NB4 (cell line): ENCODE measurements at regions not wholly inside any gene's neighbourhood (a gene's known extent, or its start where the extent isn't known, plus 50 kb on each side); places are given as distances from the start of the nearest gene placed in this dataset.

Experiments
- DNase-seq: peaks from one replicate; pipeline ENCODE4 v3.0.0; 2010; ENCODE audit warnings: low read depth
- H3K4me3 ChIP-seq: one replicate; pipeline ENCODE4 v1.5.1; 2011; ENCODE audit warnings: mild to moderate bottlenecking, low read depth, low read length, moderate library complexity
- MAX ChIP-seq: IDR thresholded peaks from 2 replicates; pipeline ENCODE4 v1.6.1; 2011; ENCODE audit warnings: low read depth, low read length
- MYC ChIP-seq: IDR thresholded peaks from 2 replicates; pipeline ENCODE4 v1.6.1; 2011; ENCODE audit warnings: low read depth, low read length
- POLR2A ChIP-seq: IDR thresholded peaks from 2 replicates; pipeline ENCODE4 v1.6.1; 2011; ENCODE audit warnings: mild to moderate bottlenecking; ENCODE audit not compliant: insufficient read length; ENCODE audit errors: extremely low read depth
- TF ChIP-seq, protein P1 (sequence below): IDR thresholded peaks from one replicate; pipeline ENCODE4 v1.5.1; 2012; ENCODE audit warnings: low read depth, low read length

GRCh38 chr12:13474381-13474780 is 277.9 kb downstream of the EMP1 start:
- H3K4me3 ChIP-seq = no peak overlapping the region
- DNase-seq = no peak
- TF ChIP-seq, protein P1, sequence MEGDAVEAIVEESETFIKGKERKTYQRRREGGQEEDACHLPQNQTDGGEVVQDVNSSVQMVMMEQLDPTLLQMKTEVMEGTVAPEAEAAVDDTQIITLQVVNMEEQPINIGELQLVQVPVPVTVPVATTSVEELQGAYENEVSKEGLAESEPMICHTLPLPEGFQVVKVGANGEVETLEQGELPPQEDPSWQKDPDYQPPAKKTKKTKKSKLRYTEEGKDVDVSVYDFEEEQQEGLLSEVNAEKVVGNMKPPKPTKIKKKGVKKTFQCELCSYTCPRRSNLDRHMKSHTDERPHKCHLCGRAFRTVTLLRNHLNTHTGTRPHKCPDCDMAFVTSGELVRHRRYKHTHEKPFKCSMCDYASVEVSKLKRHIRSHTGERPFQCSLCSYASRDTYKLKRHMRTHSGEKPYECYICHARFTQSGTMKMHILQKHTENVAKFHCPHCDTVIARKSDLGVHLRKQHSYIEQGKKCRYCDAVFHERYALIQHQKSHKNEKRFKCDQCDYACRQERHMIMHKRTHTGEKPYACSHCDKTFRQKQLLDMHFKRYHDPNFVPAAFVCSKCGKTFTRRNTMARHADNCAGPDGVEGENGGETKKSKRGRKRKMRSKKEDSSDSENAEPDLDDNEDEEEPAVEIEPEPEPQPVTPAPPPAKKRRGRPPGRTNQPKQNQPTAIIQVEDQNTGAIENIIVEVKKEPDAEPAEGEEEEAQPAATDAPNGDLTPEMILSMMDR = no peak

GRCh38 chr12:13472690-13473089 is 276.2 kb downstream of the EMP1 start:
- H3K4me3 ChIP-seq = no peak overlapping the region
- TF ChIP-seq, protein P1 = no peak
- no peak for TF ChIP-seq MYC
- peak; percentile 4 for DNase-seq

DNA sequence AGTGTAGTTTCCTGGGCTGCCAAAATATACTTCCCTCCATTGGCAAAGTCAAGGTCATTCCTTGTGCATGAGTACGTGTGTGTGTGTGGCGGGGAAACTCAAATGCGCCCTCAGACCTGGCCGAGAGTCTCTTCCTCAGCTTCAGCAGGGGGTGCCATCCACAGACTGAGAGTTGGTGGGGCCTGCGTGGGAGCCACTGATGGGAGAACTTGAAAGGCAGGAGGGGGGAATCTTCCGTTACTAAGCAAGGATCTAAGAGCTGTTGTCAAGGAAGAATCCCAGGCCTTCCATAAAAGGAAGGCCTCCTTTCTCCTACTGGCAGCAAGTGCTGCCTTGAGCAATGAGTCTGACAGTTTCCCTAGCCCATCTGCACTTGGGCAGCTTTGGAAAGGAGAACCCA is 274.9 kb downstream of the EMP1 start:
- DNase-seq = no peak
- H3K4me3 ChIP-seq = no peak overlapping the region
- no peak for TF ChIP-seq MYC
- TF ChIP-seq MAX = no peak

DNA sequence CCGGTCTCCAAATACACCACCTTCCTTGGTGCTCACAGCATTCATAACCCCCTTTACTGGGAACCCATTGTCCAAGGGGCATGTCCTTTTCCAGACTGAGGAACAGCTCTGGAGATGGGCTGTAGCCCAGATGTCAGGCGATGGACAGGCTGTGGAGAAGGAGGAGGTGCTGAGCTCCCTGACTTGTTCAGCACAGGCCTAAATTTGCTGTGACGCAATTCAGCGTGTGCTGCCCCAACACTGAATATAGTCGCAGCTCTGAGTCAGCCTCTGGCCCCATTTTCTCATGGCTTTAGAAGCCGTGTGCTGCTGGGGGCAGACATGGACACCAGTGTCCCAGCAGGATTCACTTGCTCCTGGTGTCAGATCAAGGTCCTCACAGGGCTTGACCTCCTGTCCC is 269.1 kb downstream of the EMP1 start:
- no peak overlapping the region for H3K4me3 ChIP-seq
- TF ChIP-seq, protein P1 = no peak
- no peak for TF ChIP-seq POLR2A
- TF ChIP-seq MAX = no peak
- TF ChIP-seq MYC = no peak
- peak; percentile 31 for DNase-seq

GRCh38 chr12:13463189-13463588 is 266.7 kb downstream of the EMP1 start:
- no peak for DNase-seq
- H3K4me3 ChIP-seq = no peak overlapping the region
- TF ChIP-seq POLR2A (no peak), MYC (no peak), MAX (no peak)
- TF ChIP-seq, protein P1 = no peak

- no peak overlapping the region for H3K4me3 ChIP-seq
- TF ChIP-seq MYC = no peak
- TF ChIP-seq, protein P1 = no peak
- TF ChIP-seq POLR2A = no peak
- TF ChIP-seq MAX = no peak
- DNase-seq = no peak
Observed at GRCh38 chr12:13462450-13462849, 265.9 kb downstream of the EMP1 start.

- TF ChIP-seq MYC (no peak), POLR2A (no peak), MAX (no peak)
- TF ChIP-seq, protein P1 = no peak
- DNase-seq = no peak
- H3K4me3 ChIP-seq = no peak overlapping the region
Observed at GRCh38 chr12:13455778-13456144, 259.2 kb downstream of the EMP1 start.
